ENCODE measurements at regions not wholly inside any gene's neighbourhood (a gene's known extent, or its start where the extent isn't known, plus 50 kb on each side); places are given as distances from the start of the nearest gene placed in this dataset.

DNA sequence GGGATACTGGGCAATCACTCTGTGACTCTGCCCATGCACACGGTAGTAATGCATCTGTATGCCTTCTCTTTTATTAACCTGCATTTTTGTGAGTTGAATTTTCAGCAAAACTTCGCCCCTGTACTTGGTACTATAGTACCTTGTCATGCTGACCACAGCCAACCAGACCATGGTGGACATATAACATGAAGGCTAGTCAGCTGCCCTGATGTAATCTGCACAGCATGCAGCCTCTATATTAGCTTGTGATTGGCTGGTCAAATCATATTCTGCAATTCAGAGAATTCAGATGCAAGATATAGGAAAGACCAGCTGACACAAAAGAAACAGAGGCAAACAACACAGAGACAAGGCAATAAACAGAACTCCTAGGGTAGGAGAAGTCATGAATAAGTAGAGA lies 200.9 kb upstream of the JARID2 start:
- Histone ChIP-seq H3K4me3 (ENCODE audit: insufficient read depth, low read length) (no peak overlapping the region), H3K9me3 (ENCODE audit: low read depth, low read length) (no peaks in the 10 kb centered on the region), H3K79me2 (ENCODE audit: insufficient read depth, low read length) (no peaks in the 10 kb centered on the region), H3K27me3 (ENCODE audit: insufficient read depth, low read length) (no peaks in the 10 kb centered on the region), H4K20me1 (ENCODE audit: insufficient read depth, low read length) (no peaks in the 10 kb centered on the region), H3K36me3 (ENCODE audit: insufficient read depth, low read length) (no peaks in the 10 kb centered on the region), H3K4me2 (ENCODE audit: insufficient read depth, low read length) (no peak overlapping the region), H2AFZ (ENCODE audit: low read length) (no peak overlapping the region), H3K4me1 (ENCODE audit: insufficient read depth, low read length) (no peaks in the 10 kb centered on the region), H3K27ac (ENCODE audit: low read depth, low read length) (no peak overlapping the region)
- TF ChIP-seq, protein P1, sequence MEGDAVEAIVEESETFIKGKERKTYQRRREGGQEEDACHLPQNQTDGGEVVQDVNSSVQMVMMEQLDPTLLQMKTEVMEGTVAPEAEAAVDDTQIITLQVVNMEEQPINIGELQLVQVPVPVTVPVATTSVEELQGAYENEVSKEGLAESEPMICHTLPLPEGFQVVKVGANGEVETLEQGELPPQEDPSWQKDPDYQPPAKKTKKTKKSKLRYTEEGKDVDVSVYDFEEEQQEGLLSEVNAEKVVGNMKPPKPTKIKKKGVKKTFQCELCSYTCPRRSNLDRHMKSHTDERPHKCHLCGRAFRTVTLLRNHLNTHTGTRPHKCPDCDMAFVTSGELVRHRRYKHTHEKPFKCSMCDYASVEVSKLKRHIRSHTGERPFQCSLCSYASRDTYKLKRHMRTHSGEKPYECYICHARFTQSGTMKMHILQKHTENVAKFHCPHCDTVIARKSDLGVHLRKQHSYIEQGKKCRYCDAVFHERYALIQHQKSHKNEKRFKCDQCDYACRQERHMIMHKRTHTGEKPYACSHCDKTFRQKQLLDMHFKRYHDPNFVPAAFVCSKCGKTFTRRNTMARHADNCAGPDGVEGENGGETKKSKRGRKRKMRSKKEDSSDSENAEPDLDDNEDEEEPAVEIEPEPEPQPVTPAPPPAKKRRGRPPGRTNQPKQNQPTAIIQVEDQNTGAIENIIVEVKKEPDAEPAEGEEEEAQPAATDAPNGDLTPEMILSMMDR (IDR thresholded peaks at IDR 0.05; ENCODE audit: extremely low read depth, low read depth, low read length): no peak
- no peak for DNase-seq (ENCODE audit: insufficient read length, low spot score, missing footprints)

DNA sequence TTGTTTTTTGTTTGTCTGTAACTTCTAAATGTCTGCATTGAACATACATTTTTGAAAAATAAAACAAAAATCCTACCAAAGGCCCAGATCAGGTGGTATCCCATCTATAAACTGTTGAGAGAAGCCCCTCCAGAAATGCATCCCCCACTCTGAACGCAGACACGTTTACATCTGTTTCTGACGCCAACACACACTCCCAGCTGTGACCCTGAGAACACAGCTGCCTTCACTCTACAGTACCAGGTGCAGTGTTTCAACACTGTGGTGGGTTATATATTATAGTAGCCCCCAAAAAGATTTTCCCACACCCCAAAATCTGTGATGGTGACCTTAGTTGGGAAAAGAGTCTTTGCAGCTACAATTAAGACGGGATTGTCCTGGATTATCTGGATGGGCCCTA lies 199.1 kb upstream of the JARID2 start:
- Histone ChIP-seq H4K20me1 (ENCODE audit: insufficient read depth, low read length) (no peaks in the 10 kb centered on the region), H3K9me3 (ENCODE audit: low read depth, low read length) (no peaks in the 10 kb centered on the region)
- TF ChIP-seq, protein P1 (IDR thresholded peaks at IDR 0.05; ENCODE audit: extremely low read depth, low read depth, low read length): no peak

DNA sequence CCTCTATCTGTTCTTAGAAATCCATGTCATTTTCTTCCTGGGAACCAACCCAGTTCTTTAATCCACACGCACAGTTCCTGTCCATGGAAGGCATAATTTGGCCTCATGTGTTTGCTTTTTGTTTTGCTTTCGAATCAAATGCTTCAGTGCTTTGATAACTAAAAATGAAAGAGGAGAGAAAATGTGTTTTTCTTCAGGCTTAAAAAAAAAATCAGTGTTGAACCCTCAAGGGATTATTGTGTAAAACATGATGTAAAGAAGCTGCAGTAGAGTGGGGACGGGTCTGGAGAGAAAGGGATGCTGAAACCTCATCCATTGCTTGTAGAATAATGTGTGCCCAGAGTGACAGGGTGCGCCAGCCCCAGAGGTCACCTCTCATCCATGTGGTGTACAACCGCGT lies 197.5 kb upstream of the JARID2 start:
- Histone ChIP-seq H3K27ac (ENCODE audit: low read depth, low read length) (no peak overlapping the region), H3K4me1 (ENCODE audit: insufficient read depth, low read length) (no peaks in the 10 kb centered on the region), H3K4me2 (ENCODE audit: insufficient read depth, low read length) (no peak overlapping the region), H3K27me3 (ENCODE audit: insufficient read depth, low read length) (no peaks in the 10 kb centered on the region), H3K36me3 (ENCODE audit: insufficient read depth, low read length) (no peaks in the 10 kb centered on the region), H2AFZ (ENCODE audit: low read length) (no peak overlapping the region), H3K79me2 (ENCODE audit: insufficient read depth, low read length) (no peaks in the 10 kb centered on the region), H4K20me1 (ENCODE audit: insufficient read depth, low read length) (no peaks in the 10 kb centered on the region), H3K9me3 (ENCODE audit: low read depth, low read length) (no peaks in the 10 kb centered on the region), H3K4me3 (ENCODE audit: insufficient read depth, low read length) (no peak overlapping the region)
- no peak for DNase-seq (ENCODE audit: insufficient read length, low spot score, missing footprints)
- TF ChIP-seq, protein P1 (IDR thresholded peaks at IDR 0.05; ENCODE audit: extremely low read depth, low read depth, low read length): no peak

More for the DNA sequence above, 199.1 kb upstream of the JARID2 start:
- no peaks in the 10 kb centered on the region for H3K79me2 ChIP-seq (ENCODE audit: insufficient read depth, low read length)
- H3K27ac ChIP-seq (ENCODE audit: low read depth, low read length): no peak overlapping the region
- no peak overlapping the region for H2AFZ ChIP-seq (ENCODE audit: low read length)
- H3K4me2 ChIP-seq (ENCODE audit: insufficient read depth, low read length): no peak overlapping the region
- H3K27me3 ChIP-seq (ENCODE audit: insufficient read depth, low read length): no peaks in the 10 kb centered on the region
- no peak overlapping the region for H3K4me3 ChIP-seq (ENCODE audit: insufficient read depth, low read length)
- DNase-seq (ENCODE audit: insufficient read length, low spot score, missing footprints): peak; percentile 11
- no peaks in the 10 kb centered on the region for H3K4me1 ChIP-seq (ENCODE audit: insufficient read depth, low read length)
- no peaks in the 10 kb centered on the region for H3K36me3 ChIP-seq (ENCODE audit: insufficient read depth, low read length)

DNA sequence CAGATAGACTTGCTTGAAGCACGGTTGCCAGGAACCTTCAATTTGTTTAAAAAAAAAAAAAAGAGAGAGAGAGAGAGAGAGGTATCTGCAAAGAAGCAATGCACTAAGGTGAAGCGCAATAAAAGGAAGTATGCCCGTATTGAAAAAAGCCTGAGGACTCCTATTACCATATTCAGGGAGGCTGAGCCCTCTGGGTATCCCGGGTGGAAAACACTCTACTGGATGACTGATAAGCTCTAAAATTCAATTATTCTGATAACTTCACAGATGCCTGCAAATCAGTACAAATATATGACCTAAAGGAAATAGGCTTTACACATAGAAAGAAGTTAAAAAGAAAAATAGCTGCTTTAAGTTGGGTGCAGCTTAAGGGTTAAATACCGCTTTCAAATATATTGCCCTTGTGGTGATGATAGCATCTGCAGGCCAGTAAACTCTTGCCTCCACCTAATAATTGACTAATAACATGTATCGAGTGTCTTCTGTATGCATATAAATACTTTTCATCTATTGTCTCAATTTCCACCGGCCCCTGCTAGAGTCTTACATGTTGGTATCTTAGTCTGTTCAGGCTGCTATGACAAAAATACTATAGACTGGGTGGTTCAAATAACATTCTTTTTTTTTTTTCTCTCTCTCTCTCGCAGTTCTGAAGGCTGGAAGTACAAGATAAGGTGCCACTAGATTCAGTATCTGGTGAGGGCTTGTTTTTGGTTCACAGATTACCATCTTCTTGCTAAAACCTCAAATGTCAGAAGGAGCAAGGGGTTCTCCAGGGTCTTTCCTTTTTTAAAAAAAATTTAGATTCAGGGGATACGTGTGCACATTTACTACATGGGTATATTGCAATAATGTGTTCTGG lies 187.4 kb upstream of the JARID2 start:
- Histone ChIP-seq H3K27ac (ENCODE audit: low read depth, low read length) (no peak overlapping the region), H3K4me2 (ENCODE audit: insufficient read depth, low read length) (no peak overlapping the region), H4K20me1 (ENCODE audit: insufficient read depth, low read length) (no peaks in the 10 kb centered on the region), H3K27me3 (ENCODE audit: insufficient read depth, low read length) (no peaks in the 10 kb centered on the region), H2AFZ (ENCODE audit: low read length) (no peak overlapping the region), H3K79me2 (ENCODE audit: insufficient read depth, low read length) (no peaks in the 10 kb centered on the region), H3K36me3 (ENCODE audit: insufficient read depth, low read length) (no peaks in the 10 kb centered on the region), H3K9me3 (ENCODE audit: low read depth, low read length) (no peaks in the 10 kb centered on the region), H3K4me1 (ENCODE audit: insufficient read depth, low read length) (peaks cover 7% of the 10 kb centered on the region), H3K4me3 (ENCODE audit: insufficient read depth, low read length) (no peak overlapping the region)
- TF ChIP-seq, protein P1 (IDR thresholded peaks at IDR 0.05; ENCODE audit: extremely low read depth, low read depth, low read length): no peak
- peak; percentile 11 for DNase-seq (ENCODE audit: insufficient read length, low spot score, missing footprints)
